GM21515 (cell line): ENCODE measurements at regions not wholly inside any gene's neighbourhood (a gene's known extent, or its start where the extent isn't known, plus 50 kb on each side); places are given as distances from the start of the nearest gene placed in this dataset.
A peak's percentile ranks its signal among the peaks of the same experiment; 100 is the strongest.

Experiments
- ATAC-seq: cut with Tn5 transposase; IDR thresholded peaks from one replicate; pipeline ENCODE4 v1.9.1; 2021; ENCODE audit not compliant: unreplicated experiment

- no peak for ATAC-seq
Observed at GRCh38 chr12:77578466-77579220, 252.1 kb upstream of the NAV3 start.

GRCh38 chr12:77577791-77578190, 252.9 kb upstream of the NAV3 start:
- no peak for ATAC-seq

GRCh38 chr12:77575376-77575919, 255.2 kb upstream of the NAV3 start:
- ATAC-seq: no peak

GRCh38 chr12:77572371-77572770, 258.3 kb upstream of the NAV3 start:
- ATAC-seq: no peak

- no peak for ATAC-seq
Observed at GRCh38 chr12:77571768-77572167, 258.9 kb upstream of the NAV3 start.

GRCh38 chr12:77571127-77571526, 259.6 kb upstream of the NAV3 start:
- no peak for ATAC-seq

- no peak for ATAC-seq
Observed at GRCh38 chr12:77569876-77570275, 260.8 kb upstream of the NAV3 start.

- no peak for ATAC-seq
Observed at GRCh38 chr12:77560714-77561113, 270.0 kb upstream of the NAV3 start.

- ATAC-seq: no peak
Observed at GRCh38 chr12:77559400-77560074, 271.2 kb upstream of the NAV3 start.

GRCh38 chr12:77555074-77555473, 275.6 kb upstream of the NAV3 start:
- ATAC-seq: no peak

GRCh38 chr12:77553976-77554619, 276.6 kb upstream of the NAV3 start:
- peak; percentile 99 for ATAC-seq

- no peak for ATAC-seq
Observed at GRCh38 chr12:77549383-77550128, 281.1 kb upstream of the NAV3 start.

- no peak for ATAC-seq
Observed at GRCh38 chr12:77548797-77549196, 281.9 kb upstream of the NAV3 start.

GRCh38 chr12:77540097-77540496, 290.6 kb upstream of the NAV3 start:
- no peak for ATAC-seq

GRCh38 chr12:77537663-77538062, 293.0 kb upstream of the NAV3 start:
- ATAC-seq: no peak

GRCh38 chr12:77535734-77536133, 295.0 kb upstream of the NAV3 start:
- no peak for ATAC-seq

- ATAC-seq: no peak
Observed at GRCh38 chr12:77531912-77532311, 298.8 kb upstream of the NAV3 start.

- no peak for ATAC-seq
Observed at GRCh38 chr12:77522247-77522646, 308.4 kb upstream of the NAV3 start.

GRCh38 chr12:77521508-77522115, 309.1 kb upstream of the NAV3 start:
- no peak for ATAC-seq

GRCh38 chr12:77514511-77514910, 316.2 kb upstream of the NAV3 start:
- ATAC-seq: no peak

- ATAC-seq: no peak
Observed at GRCh38 chr12:77510985-77511384, 319.7 kb upstream of the NAV3 start.
